HG02798 (cell line): ENCODE measurements at regions not wholly inside any gene's neighbourhood (a gene's known extent, or its start where the extent isn't known, plus 50 kb on each side); places are given as distances from the start of the nearest gene placed in this dataset.

Experiments used
- ATAC-seq: cut with Tn5 transposase; IDR thresholded peaks from one replicate; pipeline ENCODE4 v1.9.1; 2021; ENCODE audit warnings: mild to moderate bottlenecking; ENCODE audit not compliant: unreplicated experiment, poor library complexity

GRCh38 chr15:53462651-53463050 is 296.8 kb downstream of the WDR72 start:
- no peak for ATAC-seq

- ATAC-seq, result no peak
Observed at GRCh38 chr15:53461677-53462076, 297.8 kb downstream of the WDR72 start.

- no peak for ATAC-seq
Observed at GRCh38 chr15:53458736-53459135, 300.7 kb downstream of the WDR72 start.

DNA sequence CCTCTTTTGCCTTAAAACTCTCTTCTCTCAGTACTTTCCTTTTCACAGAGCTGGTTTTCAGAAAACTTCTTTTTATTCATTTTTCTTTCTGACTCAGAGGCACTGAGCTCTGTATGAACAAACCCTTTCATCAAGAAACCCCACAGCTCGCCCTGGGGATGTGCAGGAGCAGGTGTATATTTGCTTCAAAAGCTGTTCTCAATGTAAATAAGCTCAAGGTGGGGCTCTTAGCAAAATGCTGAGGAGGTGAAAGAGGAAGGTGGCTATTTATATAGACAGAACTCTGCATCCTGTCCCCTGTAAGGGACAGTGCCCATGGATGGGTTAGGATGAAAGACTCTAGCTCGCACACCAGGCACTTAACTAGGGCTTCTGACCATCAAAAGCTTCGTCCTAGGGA is 302.0 kb downstream of the WDR72 start:
- no peak for ATAC-seq

- ATAC-seq, result no peak
Observed at GRCh38 chr15:53454843-53455721, 304.4 kb downstream of the WDR72 start.

DNA sequence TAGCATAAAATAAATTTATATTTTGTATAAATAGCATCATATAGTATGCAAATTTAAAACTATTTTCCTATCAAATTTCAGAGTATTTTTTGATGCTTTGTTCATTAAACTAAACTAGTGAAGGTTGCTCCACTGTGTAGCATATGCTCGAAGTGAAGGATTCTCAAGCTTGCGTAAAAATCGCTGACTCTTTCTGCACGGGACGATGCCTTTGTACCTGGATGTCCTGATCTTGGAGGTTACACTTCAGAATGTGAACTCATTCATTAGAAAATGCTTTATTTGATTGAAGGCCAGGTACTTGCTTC is 305.0 kb downstream of the WDR72 start:
- ATAC-seq, result no peak

- ATAC-seq, result no peak
Observed at GRCh38 chr15:53453253-53454105, 306.0 kb downstream of the WDR72 start.

DNA sequence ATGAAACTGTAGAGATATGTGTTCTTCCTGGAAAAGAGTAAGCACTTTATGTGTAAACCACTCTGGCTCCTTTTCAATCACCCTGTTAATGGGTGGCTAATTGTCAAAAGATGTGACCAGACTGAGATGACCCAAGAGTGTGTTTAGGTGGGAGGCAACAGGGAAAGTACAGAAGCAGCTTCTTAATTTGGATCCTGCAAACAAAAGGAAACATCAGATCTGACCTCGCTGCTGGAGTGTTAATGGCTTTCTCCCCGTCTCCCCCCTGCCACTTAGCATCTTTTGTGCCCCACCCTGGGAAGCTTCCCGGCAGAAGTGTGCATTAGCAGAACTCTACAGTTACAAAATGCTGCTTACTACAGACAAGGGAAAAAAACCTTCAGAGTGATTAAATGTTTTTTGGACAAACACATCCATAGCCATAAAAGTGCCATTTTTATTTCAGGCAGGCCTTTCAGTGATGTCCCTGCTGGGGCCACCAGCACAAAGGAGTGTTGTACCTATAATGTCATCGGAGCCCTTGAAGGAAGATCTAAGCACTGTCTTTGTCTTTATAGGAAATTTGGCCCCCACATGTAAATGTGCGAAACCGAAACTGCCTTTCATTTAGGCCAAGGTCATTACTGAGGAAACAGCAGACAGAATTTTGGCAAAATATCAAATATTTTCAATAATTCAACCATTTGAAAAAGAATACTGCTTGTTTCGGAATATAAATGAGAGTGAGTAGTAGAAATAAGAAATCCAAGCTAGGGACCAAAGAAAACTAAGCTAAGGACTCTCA is 311.0 kb downstream of the WDR72 start:
- no peak for ATAC-seq

DNA sequence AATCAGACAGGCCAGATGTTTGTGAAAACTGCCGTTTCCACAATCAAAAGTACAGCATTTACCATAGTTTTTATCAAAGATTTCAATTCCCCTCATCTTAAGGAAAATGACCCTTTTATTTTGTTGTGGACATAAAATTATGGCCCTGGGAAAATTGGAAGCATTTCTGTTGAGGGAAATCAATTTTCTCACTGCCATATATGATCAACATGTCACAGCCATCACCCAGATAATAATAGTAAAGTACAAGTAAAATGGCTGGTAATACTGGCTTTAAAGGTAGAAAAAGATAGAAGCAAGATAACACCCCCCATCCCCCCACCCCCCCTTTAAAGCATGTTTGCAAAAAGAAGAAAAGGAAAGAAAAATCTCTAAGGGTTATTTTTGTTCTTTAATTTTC is 311.7 kb downstream of the WDR72 start:
- no peak for ATAC-seq

DNA sequence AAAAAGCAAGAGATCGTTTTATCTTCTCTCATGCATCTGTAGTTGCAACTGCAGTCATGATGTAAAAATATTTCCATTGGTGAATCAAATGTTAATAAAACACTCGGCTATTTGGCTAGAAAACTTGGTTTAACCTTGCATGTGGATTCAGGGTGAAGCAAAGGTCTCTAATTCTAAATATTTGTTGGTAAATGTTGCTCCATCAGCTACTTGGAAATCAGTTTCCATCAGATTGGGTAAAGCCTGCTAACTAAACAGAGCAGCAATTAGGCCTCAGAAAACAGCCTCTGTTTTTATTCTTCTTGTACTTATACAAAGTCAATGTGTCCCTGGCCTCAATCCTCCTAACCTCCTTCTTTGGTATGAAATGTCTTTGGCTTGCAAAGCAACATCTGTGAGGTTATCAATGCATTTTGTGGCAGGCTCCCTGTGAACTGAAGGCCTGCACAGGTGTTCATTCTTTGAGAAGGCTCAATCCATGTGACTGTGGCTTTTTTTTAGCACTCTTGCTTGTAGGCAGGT is 312.3 kb downstream of the WDR72 start:
- no peak for ATAC-seq

DNA sequence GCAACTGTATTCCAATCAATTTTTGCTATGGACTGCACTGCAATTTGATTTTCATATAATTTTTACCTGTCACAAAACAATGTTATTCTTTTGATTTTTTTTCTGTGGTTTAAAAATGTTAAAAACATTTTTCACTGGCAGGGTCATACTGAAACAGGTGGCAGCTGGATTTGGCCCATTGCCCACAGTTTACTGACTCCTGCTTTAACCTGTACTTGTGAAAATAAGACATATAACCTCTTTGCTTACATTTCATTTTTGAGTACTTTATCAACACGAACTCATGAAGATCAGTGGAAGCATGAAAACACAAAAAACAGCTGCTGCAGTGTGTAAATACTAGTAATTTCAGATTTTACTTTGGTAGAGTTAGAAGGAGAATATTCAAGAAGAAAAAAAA is 313.1 kb downstream of the WDR72 start:
- ATAC-seq, result no peak

- ATAC-seq, result no peak
Observed at GRCh38 chr15:53445531-53445930, 313.9 kb downstream of the WDR72 start.

DNA sequence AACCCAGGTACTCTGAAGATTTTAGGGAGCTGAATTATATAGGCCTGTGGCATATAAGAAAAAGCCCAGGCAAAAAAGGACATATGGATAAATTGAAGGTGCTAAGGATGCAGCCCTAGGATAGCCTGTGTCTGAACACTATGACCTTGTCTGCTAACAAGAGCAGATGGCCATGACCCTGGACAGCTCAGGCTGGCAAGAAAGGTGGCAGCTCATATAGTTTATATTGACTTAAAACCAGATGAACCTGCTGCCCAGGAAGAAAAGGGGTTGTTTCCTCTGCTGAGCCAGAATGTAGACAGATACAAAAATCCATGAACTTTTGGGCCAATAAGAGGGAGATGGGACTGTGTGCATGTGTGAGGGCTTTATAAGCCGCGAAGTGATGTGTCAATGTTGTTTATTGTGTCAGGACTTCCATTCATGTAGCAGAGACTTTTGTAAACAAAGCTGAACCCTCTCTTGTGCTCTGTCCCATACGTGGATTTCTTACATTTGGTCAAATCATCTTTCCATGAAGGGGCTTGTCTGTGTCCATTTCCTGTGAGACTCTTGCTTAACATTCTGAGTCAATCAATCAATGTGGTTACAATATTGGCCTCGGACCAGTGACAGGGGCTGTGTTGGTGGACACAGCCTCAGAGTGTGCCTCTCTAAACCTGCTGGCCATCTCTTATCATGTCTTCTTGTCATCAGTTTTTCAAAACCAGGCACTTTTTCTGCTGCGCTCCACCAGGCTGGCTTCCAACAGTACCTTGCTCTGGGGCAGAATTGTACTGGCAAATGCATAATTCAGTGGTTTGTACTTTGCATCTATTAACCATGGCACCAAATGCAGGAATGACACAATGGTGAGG is 321.2 kb downstream of the WDR72 start:
- ATAC-seq, result no peak

- no peak for ATAC-seq
Observed at GRCh38 chr15:53437366-53437765, 322.1 kb downstream of the WDR72 start.

- no peak for ATAC-seq
Observed at GRCh38 chr15:53434174-53434678, 325.2 kb downstream of the WDR72 start.

DNA sequence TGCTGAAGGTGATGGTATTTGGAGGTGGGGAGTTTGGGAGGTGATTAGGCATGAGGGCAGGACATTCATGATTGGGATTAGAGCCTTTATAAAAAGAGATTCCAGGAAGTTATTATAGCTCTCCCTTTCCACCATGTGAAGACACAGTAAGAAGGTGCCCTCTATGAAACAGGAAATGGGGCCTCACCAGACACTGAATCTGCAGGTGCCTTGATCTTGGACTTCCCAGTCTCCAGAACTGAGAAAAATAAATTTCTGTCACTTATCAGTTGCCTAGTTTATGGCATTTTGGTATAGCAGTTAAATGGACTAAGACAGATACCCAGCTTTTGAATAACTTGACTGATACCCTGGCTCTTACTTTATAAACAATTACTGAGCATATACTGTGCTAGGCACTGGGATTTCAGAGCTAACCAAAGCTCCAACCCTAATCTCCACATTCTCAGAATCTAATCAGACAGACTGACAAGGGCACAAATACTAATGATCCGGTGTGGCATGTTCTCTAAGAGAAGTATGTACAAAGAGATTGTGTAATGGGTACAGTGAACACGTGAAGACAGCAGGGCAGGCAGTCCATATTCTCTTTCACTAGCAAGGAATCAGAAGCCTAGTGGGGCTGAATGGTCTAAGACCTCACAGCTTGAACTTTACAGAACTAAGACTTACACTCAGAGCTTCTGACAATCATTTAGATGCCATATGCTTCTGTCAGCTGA is 343.1 kb downstream of the WDR72 start:
- ATAC-seq, result no peak

- no peak for ATAC-seq
Observed at GRCh38 chr15:53414167-53414566, 345.3 kb downstream of the WDR72 start.

- no peak for ATAC-seq
Observed at GRCh38 chr15:53412542-53412941, 346.9 kb downstream of the WDR72 start.

DNA sequence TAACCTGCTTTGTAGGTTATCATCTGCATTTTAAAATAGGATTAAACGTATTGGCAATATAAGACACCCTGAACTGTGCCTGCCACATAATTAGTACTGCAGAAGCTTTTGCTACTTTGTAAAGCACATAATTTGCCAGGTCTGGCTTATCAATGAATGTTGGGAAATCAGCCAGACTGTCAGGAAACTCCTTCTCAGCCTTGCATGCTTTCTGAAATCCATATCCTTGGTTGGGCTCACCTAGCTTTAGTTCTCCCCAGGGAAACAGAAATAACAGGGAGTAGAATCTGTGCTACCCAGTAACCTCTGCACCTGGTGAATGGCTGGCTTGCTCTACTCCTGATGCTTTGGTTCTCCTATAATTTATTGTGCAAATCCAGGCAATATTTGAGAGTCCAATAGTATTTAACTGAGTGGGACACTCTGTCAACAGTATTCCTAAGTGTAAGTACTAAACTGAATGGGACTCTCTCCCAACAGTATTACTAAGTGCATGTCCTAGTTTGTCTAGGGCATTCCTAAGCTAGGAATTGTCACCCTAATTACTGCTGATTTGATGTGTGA is 354.5 kb downstream of the WDR72 start:
- no peak for ATAC-seq
